ENCODE measurements at regions not wholly inside any gene's neighbourhood (a gene's known extent, or its start where the extent isn't known, plus 50 kb on each side); places are given as distances from the start of the nearest gene placed in this dataset.

DNA sequence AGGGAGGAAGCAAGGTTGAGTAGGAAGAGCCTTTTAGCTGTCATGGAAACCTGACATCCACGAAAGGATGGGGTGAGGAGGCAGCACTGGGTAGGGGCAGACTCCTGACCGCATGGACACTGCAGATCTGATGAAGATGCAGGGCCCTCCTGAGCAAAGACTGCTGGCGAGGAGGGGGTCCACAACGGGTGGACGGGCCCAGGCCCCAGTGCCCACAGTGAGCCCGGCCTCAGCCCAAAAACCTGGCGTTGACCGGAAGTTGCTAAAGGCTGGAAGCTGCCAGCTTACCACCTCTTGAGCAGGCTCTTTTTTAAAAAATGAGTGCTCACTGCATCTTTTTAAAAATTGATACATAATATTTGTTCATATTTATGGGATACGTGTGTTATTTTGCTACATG, 247.3 kb downstream of the SH3BP4 start:
- intact Hi-C loops (cut with DNase I), result no loop called here

GRCh38 chr2:235200216-235200615, 248.4 kb downstream of the SH3BP4 start:
- Histone ChIP-seq H3K27ac (no peak overlapping the region), H3K4me1 (no peaks in the 10 kb centered on the region), H3K27me3 (no peaks in the 10 kb centered on the region), H3K4me3 (no peak overlapping the region), H3K9me3 (no peaks in the 10 kb centered on the region), H3K36me3 (no peaks in the 10 kb centered on the region)
- TF ChIP-seq, protein P1, sequence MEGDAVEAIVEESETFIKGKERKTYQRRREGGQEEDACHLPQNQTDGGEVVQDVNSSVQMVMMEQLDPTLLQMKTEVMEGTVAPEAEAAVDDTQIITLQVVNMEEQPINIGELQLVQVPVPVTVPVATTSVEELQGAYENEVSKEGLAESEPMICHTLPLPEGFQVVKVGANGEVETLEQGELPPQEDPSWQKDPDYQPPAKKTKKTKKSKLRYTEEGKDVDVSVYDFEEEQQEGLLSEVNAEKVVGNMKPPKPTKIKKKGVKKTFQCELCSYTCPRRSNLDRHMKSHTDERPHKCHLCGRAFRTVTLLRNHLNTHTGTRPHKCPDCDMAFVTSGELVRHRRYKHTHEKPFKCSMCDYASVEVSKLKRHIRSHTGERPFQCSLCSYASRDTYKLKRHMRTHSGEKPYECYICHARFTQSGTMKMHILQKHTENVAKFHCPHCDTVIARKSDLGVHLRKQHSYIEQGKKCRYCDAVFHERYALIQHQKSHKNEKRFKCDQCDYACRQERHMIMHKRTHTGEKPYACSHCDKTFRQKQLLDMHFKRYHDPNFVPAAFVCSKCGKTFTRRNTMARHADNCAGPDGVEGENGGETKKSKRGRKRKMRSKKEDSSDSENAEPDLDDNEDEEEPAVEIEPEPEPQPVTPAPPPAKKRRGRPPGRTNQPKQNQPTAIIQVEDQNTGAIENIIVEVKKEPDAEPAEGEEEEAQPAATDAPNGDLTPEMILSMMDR (IDR thresholded peaks at IDR 0.05), result no peak
- no peak for DNase-seq (ENCODE audit: low spot score in 2 of 2)
- intact Hi-C loops (cut with DNase I), result no loop called here

More for the DNA sequence above, 247.3 kb downstream of the SH3BP4 start:
- Histone ChIP-seq H3K9me3 (no peaks in the 10 kb centered on the region), H3K4me3 (no peak overlapping the region), H3K4me1 (no peaks in the 10 kb centered on the region), H3K36me3 (no peaks in the 10 kb centered on the region), H3K27ac (no peak overlapping the region), H3K27me3 (no peaks in the 10 kb centered on the region)
- TF ChIP-seq, protein P1 (IDR thresholded peaks at IDR 0.05), result no peak
- DNase-seq (ENCODE audit: low spot score in 2 of 2), result no peak

DNA sequence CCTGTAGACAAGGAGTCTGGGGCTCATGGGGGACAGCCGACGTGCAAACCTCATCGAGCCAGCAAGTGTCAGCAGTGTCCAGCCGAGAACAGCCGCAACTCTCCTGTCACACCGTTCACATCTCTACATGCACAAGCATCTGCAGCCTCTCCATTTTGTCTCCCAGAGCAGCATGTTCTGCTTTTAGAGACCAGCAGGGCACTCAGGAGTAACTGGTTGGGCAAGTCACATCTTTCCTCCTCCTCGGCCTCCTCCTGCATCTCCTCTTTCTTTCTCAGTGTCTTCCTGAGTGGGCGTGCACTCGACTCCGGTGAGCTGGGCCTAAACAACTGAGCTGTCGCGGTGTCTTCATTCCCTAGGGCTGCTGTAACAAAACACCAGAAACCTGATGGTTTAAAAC, 249.9 kb downstream of the SH3BP4 start:
- Histone ChIP-seq H3K4me3 (no peak overlapping the region), H3K27ac (no peak overlapping the region), H3K4me1 (no peaks in the 10 kb centered on the region), H3K9me3 (no peaks in the 10 kb centered on the region), H3K27me3 (no peaks in the 10 kb centered on the region), H3K36me3 (no peaks in the 10 kb centered on the region)
- DNase-seq (ENCODE audit: low spot score in 2 of 2), result no peak
- TF ChIP-seq, protein P1 (IDR thresholded peaks at IDR 0.05), result no peak
- intact Hi-C loops (cut with DNase I), result no loop called here

DNA sequence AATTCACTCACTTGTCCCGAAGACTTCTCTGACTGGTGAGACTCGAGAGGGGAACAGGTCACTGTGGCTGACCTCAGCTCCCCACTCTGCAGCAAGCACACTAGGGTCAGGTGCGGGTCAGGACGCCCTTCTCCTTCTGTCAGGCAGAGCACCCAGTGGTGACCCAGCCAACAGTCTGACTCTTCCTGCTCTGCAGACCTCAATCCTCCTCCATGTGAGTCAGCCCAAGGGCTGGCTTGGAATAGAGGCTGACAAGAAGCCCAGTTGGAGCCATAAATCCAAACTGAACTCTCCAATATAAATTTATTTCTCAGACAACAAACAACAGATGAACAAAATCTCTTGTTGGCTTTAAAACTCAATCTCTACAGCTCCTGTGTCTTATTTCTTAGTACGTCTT, 253.1 kb downstream of the SH3BP4 start:
- Histone ChIP-seq H3K27ac (no peak overlapping the region), H3K36me3 (no peaks in the 10 kb centered on the region), H3K27me3 (no peaks in the 10 kb centered on the region), H3K4me3 (no peak overlapping the region), H3K9me3 (no peaks in the 10 kb centered on the region), H3K4me1 (no peaks in the 10 kb centered on the region)
- intact Hi-C loops (cut with DNase I), result no loop called here
- TF ChIP-seq, protein P1 (IDR thresholded peaks at IDR 0.05), result no peak
- DNase-seq (ENCODE audit: low spot score in 2 of 2), result no peak

- no peaks in the 10 kb centered on the region for H3K27me3 ChIP-seq
- no peak overlapping the region for H3K27ac ChIP-seq
- no peaks in the 10 kb centered on the region for H3K4me1 ChIP-seq
- intact Hi-C loops (cut with DNase I), result no loop called here
- no peaks in the 10 kb centered on the region for H3K36me3 ChIP-seq
- TF ChIP-seq, protein P1 (IDR thresholded peaks at IDR 0.05), result no peak
- no peak overlapping the region for H3K4me3 ChIP-seq
- H3K9me3 ChIP-seq, result no peaks in the 10 kb centered on the region
- DNase-seq (ENCODE audit: low spot score in 2 of 2), result no peak
These were observed 254.6 kb downstream of the SH3BP4 start for GRCh38 chr2:235206399-235206798.

DNA sequence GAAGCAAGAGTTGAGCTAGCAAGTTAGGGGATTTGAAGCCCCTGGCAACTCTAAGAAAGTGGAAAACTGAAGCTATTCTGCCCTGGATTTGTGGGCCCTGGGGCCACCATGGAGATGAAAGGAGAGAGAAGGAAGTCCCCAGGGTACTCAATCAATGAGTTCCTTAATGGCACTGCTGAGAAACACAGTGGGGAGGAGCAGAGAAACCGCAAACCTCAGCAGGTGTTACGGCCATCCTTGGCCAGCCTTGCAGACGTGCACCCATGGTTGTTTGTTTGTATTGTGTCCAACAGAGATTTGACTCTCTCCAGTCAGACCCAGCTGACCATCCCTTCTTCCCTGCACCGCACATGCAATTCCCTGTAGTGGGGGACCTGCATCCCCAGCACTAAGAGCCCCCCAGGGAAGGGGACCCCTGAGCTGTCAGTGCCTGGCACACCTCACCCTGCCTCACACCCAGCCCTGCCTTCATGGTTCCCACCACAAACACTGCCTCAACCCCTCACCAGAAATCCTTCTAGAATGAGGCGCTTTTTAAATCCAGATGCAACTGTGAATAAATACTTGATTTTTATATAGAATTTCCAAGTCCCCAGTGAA, 255.3 kb downstream of the SH3BP4 start:
- Histone ChIP-seq H3K9me3 (no peaks in the 10 kb centered on the region), H3K27me3 (no peaks in the 10 kb centered on the region), H3K36me3 (no peaks in the 10 kb centered on the region), H3K4me3 (no peak overlapping the region), H3K27ac (no peak overlapping the region), H3K4me1 (no peaks in the 10 kb centered on the region)
- TF ChIP-seq, protein P1 (IDR thresholded peaks at IDR 0.05), result no peak
- intact Hi-C loops (cut with DNase I), result no loop called here
- no peak for DNase-seq (ENCODE audit: low spot score in 2 of 2)
